ENCODE measurements at regions not wholly inside any gene's neighbourhood (a gene's known extent, or its start where the extent isn't known, plus 50 kb on each side); places are given as distances from the start of the nearest gene placed in this dataset.

GRCh38 chr9:87122947-87123685, 175.8 kb upstream of the GAS1 start:
- no peak for FAIRE-seq

GRCh38 chr9:87123830-87124229, 176.5 kb upstream of the GAS1 start:
- FAIRE-seq = no peak

GRCh38 chr9:87125819-87126218, 178.5 kb upstream of the GAS1 start:
- no peak for FAIRE-seq

- no peak for FAIRE-seq
These were observed 180.2 kb upstream of the GAS1 start for GRCh38 chr9:87127543-87127942.

- FAIRE-seq = no peak
These were observed 180.8 kb upstream of the GAS1 start for GRCh38 chr9:87127978-87128614.

GRCh38 chr9:87128844-87129493, 181.7 kb upstream of the GAS1 start:
- FAIRE-seq = no peak

- FAIRE-seq = no peak
These were observed 187.8 kb upstream of the GAS1 start for GRCh38 chr9:87135074-87135473.

GRCh38 chr9:87137718-87138117, 190.4 kb upstream of the GAS1 start:
- no peak for FAIRE-seq

- no peak for FAIRE-seq
These were observed 191.1 kb upstream of the GAS1 start for GRCh38 chr9:87138128-87139040.

GRCh38 chr9:87139099-87139730, 191.9 kb upstream of the GAS1 start:
- no peak for FAIRE-seq

GRCh38 chr9:87140142-87140541, 192.8 kb upstream of the GAS1 start:
- FAIRE-seq = no peak

- no peak for FAIRE-seq
These were observed 193.4 kb upstream of the GAS1 start for GRCh38 chr9:87140605-87141109.

- no peak for FAIRE-seq
These were observed 193.8 kb upstream of the GAS1 start for GRCh38 chr9:87141124-87141523.

GRCh38 chr9:87146933-87147332, 199.6 kb upstream of the GAS1 start:
- FAIRE-seq = no peak

GRCh38 chr9:87147839-87148238, 200.5 kb upstream of the GAS1 start:
- no peak for FAIRE-seq

GRCh38 chr9:87148331-87149104, 201.2 kb upstream of the GAS1 start:
- FAIRE-seq = no peak

GRCh38 chr9:87149799-87150198, 202.5 kb upstream of the GAS1 start:
- FAIRE-seq = no peak

GRCh38 chr9:87152256-87152655, 204.9 kb upstream of the GAS1 start:
- no peak for FAIRE-seq

- no peak for FAIRE-seq
These were observed 208.9 kb upstream of the GAS1 start for GRCh38 chr9:87156247-87156646.

GRCh38 chr9:87157366-87158031, 210.2 kb upstream of the GAS1 start:
- FAIRE-seq = no peak

- FAIRE-seq = no peak
These were observed 211.5 kb upstream of the GAS1 start for GRCh38 chr9:87158765-87159164.
